SU-DHL-6 (cell line): ENCODE measurements at regions not wholly inside any gene's neighbourhood (a gene's known extent, or its start where the extent isn't known, plus 50 kb on each side); places are given as distances from the start of the nearest gene placed in this dataset.

Experiments
- H2AFZ ChIP-seq: fragments of 200-600 bp; sonication (generic); 2 replicates; pipeline ENCODE4 v1.6.1; 2014; ENCODE audit warnings: low read depth, mild to moderate bottlenecking, moderate library complexity, mixed read lengths, antibody characterized with exemption, low read length; ENCODE audit not compliant: severe bottlenecking
- H3F3A ChIP-seq: fragments of 200-600 bp; shearing (Covaris generic); 2 replicates; pipeline ENCODE4 v1.6.0; 2016; ENCODE audit warnings: antibody characterized with exemption, mild to moderate bottlenecking; ENCODE audit not compliant: insufficient read depth
- H3K27ac ChIP-seq: fragments of 200-600 bp; sonication (generic); 2 replicates; pipeline ENCODE4 v1.5.1; 2016; ENCODE audit warnings: low read depth, mild to moderate bottlenecking, low read length, moderate library complexity, mixed read lengths
- H3K27me3 ChIP-seq: fragments of 200-600 bp; sonication (generic), shearing (Covaris generic); 2 replicates; pipeline ENCODE4 v1.6.0; 2014; ENCODE audit warnings: mild to moderate bottlenecking, low read length
- H3K36me3 ChIP-seq: fragments of 200-600 bp; sonication (generic); 2 replicates; pipeline ENCODE4 v1.6.1; 2014; ENCODE audit warnings: mild to moderate bottlenecking, low read length, mixed read lengths
- H3K4me2 ChIP-seq: fragments of 300-600, 200-600 bp; shearing (Covaris generic), sonication (generic); 2 replicates; pipeline ENCODE4 v1.6.0; 2014; ENCODE audit warnings: low read length, low read depth, mild to moderate bottlenecking; ENCODE audit not compliant: poor library complexity, severe bottlenecking
- H3K4me3 ChIP-seq: fragments of 200-600 bp; sonication (generic); 2 replicates; pipeline ENCODE4 v1.5.1; 2014; ENCODE audit warnings: antibody characterized with exemption, low read length, mild to moderate bottlenecking, mixed read lengths; ENCODE audit not compliant: insufficient read depth, poor library complexity, severe bottlenecking
- H3K79me2 ChIP-seq: fragments of 200-600 bp; sonication (generic); 2 replicates; pipeline ENCODE4 v1.6.1; 2014; ENCODE audit warnings: mild to moderate bottlenecking, low read length, moderate library complexity; ENCODE audit not compliant: insufficient read depth
- H3K9ac ChIP-seq: fragments of 200-600 bp; sonication (generic); 2 replicates; pipeline ENCODE4 v1.7.0; 2014; ENCODE audit warnings: mild to moderate bottlenecking, low read length
- H3K9me2 ChIP-seq: fragments of 200-600 bp; sonication (generic); replicated peaks from 2 replicates; pipeline ENCODE4 v1.6.1; 2014; ENCODE audit warnings: low read length; ENCODE audit not compliant: insufficient read depth
- H3K9me3 ChIP-seq: fragments of 200-600 bp; sonication (generic); 2 replicates; pipeline ENCODE4 v1.6.1; 2014; ENCODE audit warnings: low read length, mixed read lengths; ENCODE audit not compliant: insufficient read depth
- H4K20me1 ChIP-seq: fragments of 200-600 bp; sonication (generic); 2 replicates; pipeline ENCODE4 v1.6.1; 2014; ENCODE audit warnings: low read depth, mild to moderate bottlenecking, antibody characterized with exemption, low read length, moderate library complexity, mixed read lengths
- EZH2phosphoT487 ChIP-seq: fragments of 200-600 bp; sonication (generic), shearing (Covaris generic); conservative IDR thresholded peaks from 2 replicates; pipeline ENCODE4 v1.6.1; 2018; ENCODE audit warnings: mild to moderate bottlenecking, antibody characterized with exemption, low read length, moderate library complexity, mixed read lengths
- TF ChIP-seq, protein P1 (sequence below): fragments of 200-600 bp; sonication (generic); IDR thresholded peaks from one replicate; pipeline ENCODE4 v1.5.1; 2017; ENCODE audit warnings: antibody characterized with exemption, mild to moderate bottlenecking, low read length, moderate library complexity; ENCODE audit not compliant: insufficient read depth, poor library complexity, severe bottlenecking

DNA sequence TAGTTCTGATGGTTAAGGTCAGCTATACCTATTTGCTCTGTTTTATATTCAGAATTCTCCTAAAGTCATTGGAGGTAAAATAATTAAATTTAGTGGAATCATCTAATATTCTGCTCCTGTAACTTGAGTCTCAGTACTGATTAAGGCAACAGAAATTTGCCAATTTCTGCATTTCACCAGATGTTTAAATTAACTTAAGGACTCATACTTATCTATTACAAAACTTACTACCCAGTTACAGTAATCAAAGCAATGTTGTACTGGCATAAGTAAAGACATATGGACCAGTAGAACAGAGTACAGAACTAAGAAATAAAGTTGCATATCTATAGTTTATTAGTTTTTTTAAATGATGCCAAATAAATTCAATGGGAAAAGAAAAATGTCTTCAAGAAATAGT lies 1043.8 kb downstream of the OTOL1 start:
- Histone ChIP-seq H3K4me2 (no peak overlapping the region), H3K36me3 (no peaks in the 10 kb centered on the region), H3K9ac (no peak overlapping the region), H3K79me2 (no peaks in the 10 kb centered on the region), H3F3A (no peaks in the 10 kb centered on the region), H2AFZ (no peak overlapping the region), H3K27ac (no peak overlapping the region), H3K9me3 (no peaks in the 10 kb centered on the region), H3K27me3 (no peaks in the 10 kb centered on the region), H3K4me3 (no peak overlapping the region), H3K9me2 (no peaks in the 10 kb centered on the region), H4K20me1 (no peaks in the 10 kb centered on the region)
- no peak for TF ChIP-seq EZH2phosphoT487
- TF ChIP-seq, protein P1, sequence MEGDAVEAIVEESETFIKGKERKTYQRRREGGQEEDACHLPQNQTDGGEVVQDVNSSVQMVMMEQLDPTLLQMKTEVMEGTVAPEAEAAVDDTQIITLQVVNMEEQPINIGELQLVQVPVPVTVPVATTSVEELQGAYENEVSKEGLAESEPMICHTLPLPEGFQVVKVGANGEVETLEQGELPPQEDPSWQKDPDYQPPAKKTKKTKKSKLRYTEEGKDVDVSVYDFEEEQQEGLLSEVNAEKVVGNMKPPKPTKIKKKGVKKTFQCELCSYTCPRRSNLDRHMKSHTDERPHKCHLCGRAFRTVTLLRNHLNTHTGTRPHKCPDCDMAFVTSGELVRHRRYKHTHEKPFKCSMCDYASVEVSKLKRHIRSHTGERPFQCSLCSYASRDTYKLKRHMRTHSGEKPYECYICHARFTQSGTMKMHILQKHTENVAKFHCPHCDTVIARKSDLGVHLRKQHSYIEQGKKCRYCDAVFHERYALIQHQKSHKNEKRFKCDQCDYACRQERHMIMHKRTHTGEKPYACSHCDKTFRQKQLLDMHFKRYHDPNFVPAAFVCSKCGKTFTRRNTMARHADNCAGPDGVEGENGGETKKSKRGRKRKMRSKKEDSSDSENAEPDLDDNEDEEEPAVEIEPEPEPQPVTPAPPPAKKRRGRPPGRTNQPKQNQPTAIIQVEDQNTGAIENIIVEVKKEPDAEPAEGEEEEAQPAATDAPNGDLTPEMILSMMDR = no peak

DNA sequence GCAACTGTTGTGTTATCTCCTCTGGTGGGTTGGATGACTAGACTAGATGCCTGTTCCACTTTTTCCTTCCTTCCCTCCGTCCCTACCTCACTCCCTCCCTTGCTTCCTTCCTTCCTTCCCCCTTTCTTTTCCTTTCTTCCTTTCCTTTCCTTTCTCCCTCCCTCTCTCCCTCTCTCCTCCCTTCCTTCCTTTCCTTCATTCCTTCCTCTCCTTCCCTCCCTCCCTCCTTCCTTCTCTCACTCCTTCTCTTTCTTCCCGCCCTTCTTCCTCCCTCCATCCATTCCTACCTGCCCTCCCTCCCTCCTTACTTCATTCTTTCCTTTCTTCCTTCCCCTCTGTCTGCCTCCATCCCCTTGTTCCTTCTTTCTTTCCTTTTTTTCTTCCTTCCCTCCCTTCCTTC lies 1045.3 kb downstream of the OTOL1 start:
- Histone ChIP-seq H2AFZ (no peak overlapping the region), H3K27ac (no peak overlapping the region), H3K4me2 (no peak overlapping the region), H3K36me3 (no peaks in the 10 kb centered on the region), H4K20me1 (no peaks in the 10 kb centered on the region), H3K27me3 (no peaks in the 10 kb centered on the region), H3F3A (no peaks in the 10 kb centered on the region), H3K9ac (no peak overlapping the region), H3K9me3 (no peaks in the 10 kb centered on the region), H3K4me3 (no peak overlapping the region), H3K79me2 (no peaks in the 10 kb centered on the region), H3K9me2 (no peaks in the 10 kb centered on the region)
- no peak for TF ChIP-seq EZH2phosphoT487
- TF ChIP-seq, protein P1 = no peak

DNA sequence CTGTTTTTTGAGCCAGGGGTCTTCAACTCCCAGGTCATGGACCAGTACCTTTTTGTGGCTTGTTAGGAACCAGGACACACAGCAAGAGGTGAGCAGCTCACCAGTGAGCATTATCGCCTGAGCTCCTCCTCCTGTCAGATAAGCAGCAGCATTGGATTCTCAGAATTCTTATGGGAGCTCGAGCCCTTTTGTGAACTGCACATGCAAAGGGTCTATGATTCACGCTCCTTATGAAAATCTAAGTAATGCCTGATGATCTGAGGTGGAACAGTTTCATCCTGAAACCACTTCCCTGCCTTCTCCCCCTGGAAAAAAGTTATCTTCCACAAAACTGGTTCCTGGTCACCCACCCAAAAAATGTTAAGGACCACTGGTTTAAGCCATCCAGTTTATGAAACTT lies 1047.6 kb downstream of the OTOL1 start:
- peaks cover 8% of the 10 kb centered on the region; the same call in 1 of the 2 replicates for H3K9me3 ChIP-seq
- no peaks in the 10 kb centered on the region for H4K20me1 ChIP-seq
- TF ChIP-seq, protein P1 = no peak
- no peak overlapping the region for H3K9ac ChIP-seq
- H3K36me3 ChIP-seq = peaks cover 4% of the 10 kb centered on the region; the same call in 1 of the 2 replicates
- H3K27ac ChIP-seq = no peak overlapping the region
- no peaks in the 10 kb centered on the region for H3F3A ChIP-seq
- no peak overlapping the region for H2AFZ ChIP-seq
- no peak overlapping the region for H3K4me3 ChIP-seq
- no peaks in the 10 kb centered on the region for H3K79me2 ChIP-seq
- H3K27me3 ChIP-seq = no peaks in the 10 kb centered on the region
- H3K4me2 ChIP-seq = no peak overlapping the region
- H3K9me2 ChIP-seq = no peaks in the 10 kb centered on the region

DNA sequence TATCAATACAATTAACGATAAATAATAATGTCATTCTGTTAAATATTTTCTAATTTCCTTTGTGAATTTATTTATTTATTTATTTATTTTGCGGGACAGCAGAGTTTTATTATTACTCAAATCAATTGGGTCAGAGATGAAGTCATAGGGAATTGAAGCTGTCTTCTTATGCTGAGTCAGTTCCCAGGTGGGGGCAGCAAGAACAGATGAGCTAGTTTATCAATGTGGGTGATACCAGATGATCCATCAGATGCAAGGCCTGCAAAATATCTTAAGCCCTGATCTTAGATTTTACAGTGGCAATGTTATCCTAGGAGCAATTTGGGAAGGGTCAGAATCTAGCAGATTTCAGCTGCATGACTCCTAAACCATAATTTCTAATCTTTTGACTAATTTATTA lies 1050.3 kb downstream of the OTOL1 start:
- Histone ChIP-seq H3K79me2 (no peaks in the 10 kb centered on the region), H3K27me3 (no peaks in the 10 kb centered on the region), H3K9ac (no peak overlapping the region), H3K9me3 (peaks cover 8% of the 10 kb centered on the region; the same call in 1 of the 2 replicates), H3K4me2 (no peak overlapping the region), H3K4me3 (no peak overlapping the region), H3K36me3 (peaks cover 4% of the 10 kb centered on the region; the same call in 1 of the 2 replicates), H3K27ac (no peak overlapping the region), H3F3A (no peaks in the 10 kb centered on the region), H2AFZ (no peak overlapping the region), H3K9me2 (no peaks in the 10 kb centered on the region), H4K20me1 (no peaks in the 10 kb centered on the region)
- TF ChIP-seq EZH2phosphoT487 = no peak
- TF ChIP-seq, protein P1 = no peak
